ENCODE measurements at regions not wholly inside any gene's neighbourhood (a gene's known extent, or its start where the extent isn't known, plus 50 kb on each side); places are given as distances from the start of the nearest gene placed in this dataset.

DNA sequence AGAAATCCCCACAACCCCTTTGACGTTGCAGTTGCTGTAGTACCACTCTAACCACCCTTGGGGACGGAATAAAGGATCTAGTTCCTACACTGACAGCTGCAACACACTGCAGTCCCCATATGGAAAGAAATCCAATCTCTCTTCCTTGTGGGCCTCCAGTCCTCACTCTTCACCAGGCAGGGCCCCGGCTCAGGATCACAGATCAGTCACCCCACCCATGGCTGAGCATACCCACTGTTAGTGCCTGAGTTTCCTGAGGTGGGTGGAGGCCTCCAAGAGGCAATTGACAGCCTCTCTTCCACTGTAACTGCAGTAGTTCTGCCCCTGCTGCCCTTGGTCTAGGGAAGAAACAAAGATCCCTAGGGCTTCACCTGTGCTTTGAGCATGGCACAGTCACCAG lies 670.0 kb upstream of the CDH2 start:
- no peak for FAIRE-seq
- ChIA-PET SMC1A (ENCODE audit: uncharacterized antibody, unreplicated experiment) (no interaction called here), CTCF (interaction anchor here (0.6 kb wide), 1 partner anchor 1368 kb away, joined by 3 read pairs; no protein-coding TSS in a partner anchor), POLR2A (no interaction called here), RAD21 (ENCODE audit: unreplicated experiment) (no interaction called here)
- no peaks in the 10 kb centered on the region for H3K27me3 ChIP-seq (replicated peaks in 1 of 2; ENCODE audit: control insufficient read depth in 2 of 2, insufficient read depth in 2 of 2, low read length in 1 of 2)
- no peak for ATAC-seq
- no peak overlapping the region for H3K27ac ChIP-seq (ENCODE audit: control insufficient read depth, insufficient read depth)
- no peaks in the 10 kb centered on the region for H3K36me3 ChIP-seq (ENCODE audit: control insufficient read depth in 2 of 2, insufficient read depth in 2 of 2, low read length in 1 of 2)
- H3K4me1 ChIP-seq (ENCODE audit: control insufficient read depth, insufficient read depth, low read length), result no peaks in the 10 kb centered on the region
- intact Hi-C loops (cut with micrococcal nuclease; ENCODE audit: unreplicated experiment) (no loop called here), in situ Hi-C loops (cut with MboI) (no loop called here)
- H3K9me3 ChIP-seq (replicated peaks; ENCODE audit: control insufficient read depth, insufficient read depth, low read length), result no peaks in the 10 kb centered on the region
- no peak overlapping the region for H2AFZ ChIP-seq (ENCODE audit: control insufficient read depth, low read depth, low read length)
- TF ChIP-seq RUNX3 (IDR thresholded peaks at IDR 0.05; ENCODE audit: low read length) (no peak), ZNF24 (IDR thresholded peaks at IDR 0.05) (no peak), RAD51 (IDR thresholded peaks at IDR 0.05) (no peak), RBBP5 (conservative IDR thresholded peaks at IDR 0.05) (no peak), WRNIP1 (IDR thresholded peaks at IDR 0.05; ENCODE audit: borderline replicate concordance, low read depth, low read length) (no peak), FOXK2 (IDR thresholded peaks at IDR 0.05) (no peak), SIX5 (IDR thresholded peaks at IDR 0.05; ENCODE audit: low read depth, low read length, severe bottlenecking) (no peak)
- TF ChIP-seq, protein P1, sequence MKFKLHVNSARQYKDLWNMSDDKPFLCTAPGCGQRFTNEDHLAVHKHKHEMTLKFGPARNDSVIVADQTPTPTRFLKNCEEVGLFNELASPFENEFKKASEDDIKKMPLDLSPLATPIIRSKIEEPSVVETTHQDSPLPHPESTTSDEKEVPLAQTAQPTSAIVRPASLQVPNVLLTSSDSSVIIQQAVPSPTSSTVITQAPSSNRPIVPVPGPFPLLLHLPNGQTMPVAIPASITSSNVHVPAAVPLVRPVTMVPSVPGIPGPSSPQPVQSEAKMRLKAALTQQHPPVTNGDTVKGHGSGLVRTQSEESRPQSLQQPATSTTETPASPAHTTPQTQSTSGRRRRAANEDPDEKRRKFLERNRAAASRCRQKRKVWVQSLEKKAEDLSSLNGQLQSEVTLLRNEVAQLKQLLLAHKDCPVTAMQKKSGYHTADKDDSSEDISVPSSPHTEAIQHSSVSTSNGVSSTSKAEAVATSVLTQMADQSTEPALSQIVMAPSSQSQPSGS (IDR thresholded peaks at IDR 0.05; ENCODE audit: low read length), result no peak
- TF ChIP-seq, protein P2, sequence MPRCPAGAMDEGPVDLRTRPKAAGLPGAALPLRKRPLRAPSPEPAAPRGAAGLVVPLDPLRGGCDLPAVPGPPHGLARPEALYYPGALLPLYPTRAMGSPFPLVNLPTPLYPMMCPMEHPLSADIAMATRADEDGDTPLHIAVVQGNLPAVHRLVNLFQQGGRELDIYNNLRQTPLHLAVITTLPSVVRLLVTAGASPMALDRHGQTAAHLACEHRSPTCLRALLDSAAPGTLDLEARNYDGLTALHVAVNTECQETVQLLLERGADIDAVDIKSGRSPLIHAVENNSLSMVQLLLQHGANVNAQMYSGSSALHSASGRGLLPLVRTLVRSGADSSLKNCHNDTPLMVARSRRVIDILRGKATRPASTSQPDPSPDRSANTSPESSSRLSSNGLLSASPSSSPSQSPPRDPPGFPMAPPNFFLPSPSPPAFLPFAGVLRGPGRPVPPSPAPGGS (IDR thresholded peaks at IDR 0.05; ENCODE audit: borderline replicate concordance, insufficient read depth, low read depth, low read length, poor library complexity, severe bottlenecking), result no peak
- TF ChIP-seq, protein P3, sequence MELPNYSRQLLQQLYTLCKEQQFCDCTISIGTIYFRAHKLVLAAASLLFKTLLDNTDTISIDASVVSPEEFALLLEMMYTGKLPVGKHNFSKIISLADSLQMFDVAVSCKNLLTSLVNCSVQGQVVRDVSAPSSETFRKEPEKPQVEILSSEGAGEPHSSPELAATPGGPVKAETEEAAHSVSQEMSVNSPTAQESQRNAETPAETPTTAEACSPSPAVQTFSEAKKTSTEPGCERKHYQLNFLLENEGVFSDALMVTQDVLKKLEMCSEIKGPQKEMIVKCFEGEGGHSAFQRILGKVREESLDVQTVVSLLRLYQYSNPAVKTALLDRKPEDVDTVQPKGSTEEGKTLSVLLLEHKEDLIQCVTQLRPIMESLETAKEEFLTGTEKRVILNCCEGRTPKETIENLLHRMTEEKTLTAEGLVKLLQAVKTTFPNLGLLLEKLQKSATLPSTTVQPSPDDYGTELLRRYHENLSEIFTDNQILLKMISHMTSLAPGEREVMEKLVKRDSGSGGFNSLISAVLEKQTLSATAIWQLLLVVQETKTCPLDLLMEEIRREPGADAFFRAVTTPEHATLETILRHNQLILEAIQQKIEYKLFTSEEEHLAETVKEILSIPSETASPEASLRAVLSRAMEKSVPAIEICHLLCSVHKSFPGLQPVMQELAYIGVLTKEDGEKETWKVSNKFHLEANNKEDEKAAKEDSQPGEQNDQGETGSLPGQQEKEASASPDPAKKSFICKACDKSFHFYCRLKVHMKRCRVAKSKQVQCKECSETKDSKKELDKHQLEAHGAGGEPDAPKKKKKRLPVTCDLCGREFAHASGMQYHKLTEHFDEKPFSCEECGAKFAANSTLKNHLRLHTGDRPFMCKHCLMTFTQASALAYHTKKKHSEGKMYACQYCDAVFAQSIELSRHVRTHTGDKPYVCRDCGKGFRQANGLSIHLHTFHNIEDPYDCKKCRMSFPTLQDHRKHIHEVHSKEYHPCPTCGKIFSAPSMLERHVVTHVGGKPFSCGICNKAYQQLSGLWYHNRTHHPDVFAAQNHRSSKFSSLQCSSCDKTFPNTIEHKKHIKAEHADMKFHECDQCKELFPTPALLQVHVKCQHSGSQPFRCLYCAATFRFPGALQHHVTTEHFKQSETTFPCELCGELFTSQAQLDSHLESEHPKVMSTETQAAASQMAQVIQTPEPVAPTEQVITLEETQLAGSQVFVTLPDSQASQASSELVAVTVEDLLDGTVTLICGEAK (IDR thresholded peaks at IDR 0.05; ENCODE audit: borderline replicate concordance), result no peak
- H3K9ac ChIP-seq (ENCODE audit: control insufficient read depth, insufficient read depth, low read length), result no peak overlapping the region
- no peak overlapping the region for H3K4me2 ChIP-seq (ENCODE audit: control insufficient read depth, insufficient read depth)
- no TSS peak for BruUV-seq (replicated peaks)
- DNase-seq (ENCODE audit: low read depth, low spot score), result no peak
- no peaks in the 10 kb centered on the region for H4K20me1 ChIP-seq (ENCODE audit: control insufficient read depth, insufficient read depth)
- WGBS (ENCODE audit: insufficient coverage, insufficient replicate concordance, low lambda C conversion rate, missing lambda C conversion rate), result 0% methylated on average over 3 of the region's 3 CpGs
- H3K79me2 ChIP-seq (ENCODE audit: control insufficient read depth, insufficient read depth, low read length), result no peaks in the 10 kb centered on the region
- no peak overlapping the region for H3K4me3 ChIP-seq
